Smooth muscle cell (in vitro differentiated cells): ENCODE measurements at regions not wholly inside any gene's neighbourhood (a gene's known extent, or its start where the extent isn't known, plus 50 kb on each side); places are given as distances from the start of the nearest gene placed in this dataset.

Source experiments
- DNase-seq: peaks from one replicate; lab custom pipeline; 2025; ENCODE audit not compliant: unreplicated experiment; lab: John Stamatoyannopoulos, UW
- H2AFZ ChIP-seq: fragments of 200-600 bp; sonication (generic); 2 replicates; pipeline ENCODE4 v1.6.0; 2016; ENCODE audit warnings: antibody characterized with exemption, low read depth, mild to moderate bottlenecking
- H3F3A ChIP-seq: fragments of 200-600 bp; sonication (generic); 2 replicates; pipeline ENCODE4 v1.6.0; 2017; ENCODE audit warnings: antibody characterized with exemption, low read depth
- H3K27ac ChIP-seq: fragments of 200-600 bp; sonication (generic); 2 replicates; pipeline ENCODE4 v1.5.1; 2016; ENCODE audit warnings: low read depth, mild to moderate bottlenecking
- H3K27me3 ChIP-seq: fragments of 200-600 bp; sonication (generic); 2 replicates; pipeline ENCODE4 v1.6.1; 2016; ENCODE audit warnings: low read depth, mild to moderate bottlenecking
- H3K36me3 ChIP-seq: fragments of 200-600 bp; sonication (generic); 2 replicates; pipeline ENCODE4 v1.5.1; 2016; ENCODE audit warnings: low read depth
- H3K4me1 ChIP-seq: fragments of 200-600 bp; sonication (generic); 2 replicates; pipeline ENCODE4 v1.5.1; 2016; ENCODE audit warnings: low read depth
- H3K4me2 ChIP-seq: fragments of 200-600 bp; sonication (generic); 2 replicates; pipeline ENCODE4 v1.6.0; 2016; ENCODE audit warnings: mild to moderate bottlenecking
- H3K4me3 ChIP-seq: fragments of 200-600 bp; sonication (generic); 2 replicates; pipeline ENCODE4 v1.5.1; 2016; ENCODE audit warnings: mild to moderate bottlenecking
- H3K79me2 ChIP-seq: fragments of 200-600 bp; sonication (generic); 2 replicates; pipeline ENCODE4 v1.6.0; 2016; ENCODE audit warnings: low read depth, mild to moderate bottlenecking
- H3K9ac ChIP-seq: fragments of 200-600 bp; sonication (generic); 2 replicates; pipeline ENCODE4 v1.6.0; 2016; ENCODE audit warnings: low read depth
- H3K9me3 ChIP-seq: fragments of 200-600 bp; sonication (generic); replicated peaks from 2 replicates; pipeline ENCODE4 v1.5.1; 2016; ENCODE audit warnings: low read depth
- H4K20me1 ChIP-seq: fragments of 200-600 bp; sonication (generic); 2 replicates; pipeline ENCODE4 v1.6.0; 2016; ENCODE audit warnings: low read depth
- WGBS: methylation state at CpG from one replicate; pipeline ENCODE4 v1.1.7; 2016; ENCODE audit warnings: low lambda C conversion rate; 5-methylcytosine and 5-hydroxymethylcytosine counted together
- TF ChIP-seq, protein P1 (sequence below): fragments of 200-600 bp; sonication (generic); IDR thresholded peaks from 2 replicates; pipeline ENCODE4 v1.5.1; 2017; ENCODE audit warnings: borderline replicate concordance, mild to moderate bottlenecking, antibody characterized with exemption; ENCODE audit not compliant: insufficient read depth, poor library complexity, severe bottlenecking

DNA sequence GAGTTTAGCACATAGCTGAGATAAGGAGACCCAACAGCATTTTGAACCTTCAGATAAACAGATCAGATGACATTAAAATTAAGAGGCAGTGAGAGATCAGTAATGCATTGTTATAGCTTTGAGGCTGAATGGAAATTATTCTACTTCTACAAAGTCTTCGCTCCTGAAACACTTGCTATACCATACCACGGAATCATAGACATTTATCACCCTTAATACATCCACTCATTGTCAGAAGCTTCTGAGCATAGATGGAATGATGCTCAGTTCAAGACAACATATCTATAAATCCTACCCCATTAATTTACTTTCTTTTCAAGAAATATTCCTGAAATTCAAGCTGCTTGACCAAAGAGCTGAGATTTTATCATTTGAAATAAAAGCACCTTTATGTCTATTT lies 266.7 kb downstream of the C3orf38 start:
- no peak for DNase-seq
- Histone ChIP-seq H3K9me3 (no peaks in the 10 kb centered on the region), H3K4me2 (no peak overlapping the region), H4K20me1 (no peaks in the 10 kb centered on the region), H3K9ac (no peak overlapping the region), H3K27me3 (no peaks in the 10 kb centered on the region), H3F3A (no peaks in the 10 kb centered on the region), H3K36me3 (no peaks in the 10 kb centered on the region), H3K79me2 (no peaks in the 10 kb centered on the region), H2AFZ (no peak overlapping the region), H3K27ac (no peak overlapping the region), H3K4me3 (no peak overlapping the region), H3K4me1 (no peaks in the 10 kb centered on the region)
- TF ChIP-seq, protein P1, sequence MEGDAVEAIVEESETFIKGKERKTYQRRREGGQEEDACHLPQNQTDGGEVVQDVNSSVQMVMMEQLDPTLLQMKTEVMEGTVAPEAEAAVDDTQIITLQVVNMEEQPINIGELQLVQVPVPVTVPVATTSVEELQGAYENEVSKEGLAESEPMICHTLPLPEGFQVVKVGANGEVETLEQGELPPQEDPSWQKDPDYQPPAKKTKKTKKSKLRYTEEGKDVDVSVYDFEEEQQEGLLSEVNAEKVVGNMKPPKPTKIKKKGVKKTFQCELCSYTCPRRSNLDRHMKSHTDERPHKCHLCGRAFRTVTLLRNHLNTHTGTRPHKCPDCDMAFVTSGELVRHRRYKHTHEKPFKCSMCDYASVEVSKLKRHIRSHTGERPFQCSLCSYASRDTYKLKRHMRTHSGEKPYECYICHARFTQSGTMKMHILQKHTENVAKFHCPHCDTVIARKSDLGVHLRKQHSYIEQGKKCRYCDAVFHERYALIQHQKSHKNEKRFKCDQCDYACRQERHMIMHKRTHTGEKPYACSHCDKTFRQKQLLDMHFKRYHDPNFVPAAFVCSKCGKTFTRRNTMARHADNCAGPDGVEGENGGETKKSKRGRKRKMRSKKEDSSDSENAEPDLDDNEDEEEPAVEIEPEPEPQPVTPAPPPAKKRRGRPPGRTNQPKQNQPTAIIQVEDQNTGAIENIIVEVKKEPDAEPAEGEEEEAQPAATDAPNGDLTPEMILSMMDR: no peak
- WGBS: 96% methylated on average over 2 of the region's 2 CpGs

- Histone ChIP-seq H3K36me3 (no peaks in the 10 kb centered on the region), H3K27me3 (no peaks in the 10 kb centered on the region), H3K4me2 (no peak overlapping the region), H3K79me2 (no peaks in the 10 kb centered on the region), H3K9me3 (no peaks in the 10 kb centered on the region), H3K4me1 (no peaks in the 10 kb centered on the region), H2AFZ (no peak overlapping the region), H3K27ac (no peak overlapping the region), H4K20me1 (no peaks in the 10 kb centered on the region), H3K4me3 (no peak overlapping the region), H3F3A (no peaks in the 10 kb centered on the region), H3K9ac (no peak overlapping the region)
- no peak for DNase-seq
- TF ChIP-seq, protein P1: no peak
- WGBS: 91% methylated on average over 6 of the region's 6 CpGs
These were observed 268.5 kb downstream of the C3orf38 start for GRCh38 chr3:88418219-88418618.

- no peaks in the 10 kb centered on the region for H3F3A ChIP-seq
- H3K9ac ChIP-seq: no peak overlapping the region
- no peak for DNase-seq
- no peak overlapping the region for H3K4me3 ChIP-seq
- H3K79me2 ChIP-seq: no peaks in the 10 kb centered on the region
- no peak overlapping the region for H2AFZ ChIP-seq
- H3K36me3 ChIP-seq: no peaks in the 10 kb centered on the region
- TF ChIP-seq, protein P1: no peak
- H3K4me1 ChIP-seq: no peaks in the 10 kb centered on the region
- H3K9me3 ChIP-seq: no peaks in the 10 kb centered on the region
- no peaks in the 10 kb centered on the region for H4K20me1 ChIP-seq
- WGBS: 79% methylated on average over 2 of the region's 2 CpGs
- no peaks in the 10 kb centered on the region for H3K27me3 ChIP-seq
- H3K4me2 ChIP-seq: no peak overlapping the region
- no peak overlapping the region for H3K27ac ChIP-seq
These were observed 283.8 kb downstream of the C3orf38 start for GRCh38 chr3:88433568-88433967.

DNA sequence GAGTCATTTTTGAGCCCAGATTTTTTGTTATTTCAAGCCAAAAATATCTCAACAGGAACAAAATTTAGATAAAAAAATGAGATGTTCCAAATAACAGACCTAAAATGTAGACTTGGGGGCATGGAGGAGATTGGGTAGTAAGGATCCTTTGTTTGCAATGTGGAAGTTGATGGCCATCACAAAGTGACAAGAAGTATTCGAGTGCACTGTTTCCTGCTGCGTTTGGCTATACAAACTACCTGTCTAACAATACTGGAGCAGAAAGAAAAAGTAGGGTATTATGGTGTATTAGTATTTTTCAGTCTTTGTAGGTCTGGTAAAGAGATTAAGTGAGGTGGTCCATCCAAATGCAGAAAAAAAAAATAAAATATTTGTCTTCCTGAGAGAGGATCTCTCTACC lies 284.2 kb downstream of the C3orf38 start:
- DNase-seq: no peak
- H2AFZ ChIP-seq: no peak overlapping the region
- H3K4me1 ChIP-seq: no peaks in the 10 kb centered on the region
- WGBS: 96% methylated on average over 2 of the region's 2 CpGs
- H3F3A ChIP-seq: no peaks in the 10 kb centered on the region
- TF ChIP-seq, protein P1: no peak
- no peaks in the 10 kb centered on the region for H3K9me3 ChIP-seq
- no peaks in the 10 kb centered on the region for H4K20me1 ChIP-seq
- H3K9ac ChIP-seq: no peak overlapping the region
- no peaks in the 10 kb centered on the region for H3K79me2 ChIP-seq
- no peak overlapping the region for H3K4me3 ChIP-seq
- H3K27me3 ChIP-seq: no peaks in the 10 kb centered on the region
- H3K36me3 ChIP-seq: no peaks in the 10 kb centered on the region
- no peak overlapping the region for H3K27ac ChIP-seq
- no peak overlapping the region for H3K4me2 ChIP-seq
